ENCODE measurements at regions not wholly inside any gene's neighbourhood (a gene's known extent, or its start where the extent isn't known, plus 50 kb on each side); places are given as distances from the start of the nearest gene placed in this dataset.

GRCh38 chr3:31041161-31041978 is 146.9 kb upstream of the GADL1 start:
- ChIA-PET POLR2A (no interaction called here), CTCF (no interaction called here)
- Mint-ChIP-seq H3K4me1 (no peaks in the 10 kb centered on the region), H3K27ac (no peak overlapping the region), H3K9me3 (peaks cover 11% of the 10 kb centered on the region), H3K4me3 (no peak overlapping the region), H3K36me3 (ENCODE audit: low read depth) (no peaks in the 10 kb centered on the region), H3K27me3 (no peaks in the 10 kb centered on the region)
- intact Hi-C loops (cut with micrococcal nuclease): no loop called here
- ATAC-seq (ENCODE audit: low read depth): no peak
- DNase-seq: no peak
- no peak for TF ChIP-seq CTCF (IDR thresholded peaks at IDR 0.05)

- peaks cover 11% of the 10 kb centered on the region for H3K9me3 Mint-ChIP-seq
- H3K4me1 Mint-ChIP-seq: no peaks in the 10 kb centered on the region
- ChIA-PET POLR2A (no interaction called here), CTCF (no interaction called here)
- no peak for TF ChIP-seq CTCF (IDR thresholded peaks at IDR 0.05)
- H3K27me3 Mint-ChIP-seq: peaks cover 2% of the 10 kb centered on the region
- no peak overlapping the region for H3K4me3 Mint-ChIP-seq
- DNase-seq: no peak
- no peak for ATAC-seq (ENCODE audit: low read depth)
- no peak overlapping the region for H3K27ac Mint-ChIP-seq
- no peaks in the 10 kb centered on the region for H3K36me3 Mint-ChIP-seq (ENCODE audit: low read depth)
- intact Hi-C loops (cut with micrococcal nuclease): no loop called here
These were observed 148.8 kb upstream of the GADL1 start for GRCh38 chr3:31043184-31043819.

- no peak overlapping the region for H3K4me3 Mint-ChIP-seq
- H3K36me3 Mint-ChIP-seq (ENCODE audit: low read depth): no peaks in the 10 kb centered on the region
- TF ChIP-seq CTCF (IDR thresholded peaks at IDR 0.05): no peak
- ChIA-PET POLR2A (no interaction called here), CTCF (no interaction called here)
- DNase-seq: no peak
- peaks cover 6% of the 10 kb centered on the region for H3K27me3 Mint-ChIP-seq
- no peaks in the 10 kb centered on the region for H3K4me1 Mint-ChIP-seq
- intact Hi-C loops (cut with micrococcal nuclease): no loop called here
- no peak for ATAC-seq (ENCODE audit: low read depth)
- H3K9me3 Mint-ChIP-seq: peaks cover 8% of the 10 kb centered on the region
- no peak overlapping the region for H3K27ac Mint-ChIP-seq
These were observed 153.2 kb upstream of the GADL1 start for GRCh38 chr3:31047673-31048072.

GRCh38 chr3:31048143-31048542 is 153.7 kb upstream of the GADL1 start:
- no peaks in the 10 kb centered on the region for H3K36me3 Mint-ChIP-seq (ENCODE audit: low read depth)
- ChIA-PET CTCF (no interaction called here), POLR2A (no interaction called here)
- H3K4me3 Mint-ChIP-seq: no peak overlapping the region
- no peak for DNase-seq
- H3K27ac Mint-ChIP-seq: no peak overlapping the region
- no peaks in the 10 kb centered on the region for H3K4me1 Mint-ChIP-seq
- peaks cover 6% of the 10 kb centered on the region for H3K27me3 Mint-ChIP-seq
- ATAC-seq (ENCODE audit: low read depth): no peak
- TF ChIP-seq CTCF (IDR thresholded peaks at IDR 0.05): no peak
- intact Hi-C loops (cut with micrococcal nuclease): no loop called here
- H3K9me3 Mint-ChIP-seq: peaks cover 3% of the 10 kb centered on the region

GRCh38 chr3:31050296-31050695 is 155.8 kb upstream of the GADL1 start:
- Mint-ChIP-seq H3K36me3 (ENCODE audit: low read depth) (no peaks in the 10 kb centered on the region), H3K27ac (no peak overlapping the region), H3K4me1 (no peaks in the 10 kb centered on the region), H3K4me3 (no peak overlapping the region), H3K9me3 (no peaks in the 10 kb centered on the region), H3K27me3 (peaks cover 6% of the 10 kb centered on the region)
- intact Hi-C loops (cut with micrococcal nuclease): no loop called here
- ATAC-seq (ENCODE audit: low read depth): no peak
- POLR2A ChIA-PET: no interaction called here
- DNase-seq: no peak
- CTCF ChIA-PET: no interaction called here
- no peak for TF ChIP-seq CTCF (IDR thresholded peaks at IDR 0.05)

Measured in activated B cell treated with CpG ODN at 0.5 μM for 24 hours (primary cell).